ENCODE measurements at regions not wholly inside any gene's neighbourhood (a gene's known extent, or its start where the extent isn't known, plus 50 kb on each side); places are given as distances from the start of the nearest gene placed in this dataset.

DNA sequence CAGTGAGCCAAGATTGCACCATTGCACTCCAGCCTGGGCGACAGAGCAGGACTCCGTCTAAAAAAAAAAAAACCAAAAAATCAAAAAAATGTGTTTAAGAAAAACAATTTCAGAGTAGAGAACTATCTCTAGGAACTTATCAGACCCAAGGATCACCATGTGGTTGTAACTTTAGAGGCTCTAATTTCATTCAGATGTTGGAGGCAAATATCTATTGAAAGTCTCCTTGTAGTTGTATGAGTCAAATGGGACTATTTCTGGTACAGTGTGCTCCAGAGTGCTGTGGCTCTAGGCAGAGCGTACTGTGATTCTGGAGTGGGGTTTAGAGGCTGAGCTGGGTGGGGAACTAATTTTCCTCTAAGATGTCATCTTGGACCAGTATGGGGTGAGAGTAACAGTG lies 398.7 kb downstream of the SHQ1 start:
- TF ChIP-seq, protein P1, sequence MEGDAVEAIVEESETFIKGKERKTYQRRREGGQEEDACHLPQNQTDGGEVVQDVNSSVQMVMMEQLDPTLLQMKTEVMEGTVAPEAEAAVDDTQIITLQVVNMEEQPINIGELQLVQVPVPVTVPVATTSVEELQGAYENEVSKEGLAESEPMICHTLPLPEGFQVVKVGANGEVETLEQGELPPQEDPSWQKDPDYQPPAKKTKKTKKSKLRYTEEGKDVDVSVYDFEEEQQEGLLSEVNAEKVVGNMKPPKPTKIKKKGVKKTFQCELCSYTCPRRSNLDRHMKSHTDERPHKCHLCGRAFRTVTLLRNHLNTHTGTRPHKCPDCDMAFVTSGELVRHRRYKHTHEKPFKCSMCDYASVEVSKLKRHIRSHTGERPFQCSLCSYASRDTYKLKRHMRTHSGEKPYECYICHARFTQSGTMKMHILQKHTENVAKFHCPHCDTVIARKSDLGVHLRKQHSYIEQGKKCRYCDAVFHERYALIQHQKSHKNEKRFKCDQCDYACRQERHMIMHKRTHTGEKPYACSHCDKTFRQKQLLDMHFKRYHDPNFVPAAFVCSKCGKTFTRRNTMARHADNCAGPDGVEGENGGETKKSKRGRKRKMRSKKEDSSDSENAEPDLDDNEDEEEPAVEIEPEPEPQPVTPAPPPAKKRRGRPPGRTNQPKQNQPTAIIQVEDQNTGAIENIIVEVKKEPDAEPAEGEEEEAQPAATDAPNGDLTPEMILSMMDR (conservative IDR thresholded peaks at IDR 0.05; ENCODE audit: low read depth, low read length): no peak
- no peak for TF ChIP-seq EZH2 (IDR thresholded peaks at IDR 0.05; ENCODE audit: borderline replicate concordance, low read depth, low read length, poor library complexity, severe bottlenecking)
